ENCODE measurements at regions not wholly inside any gene's neighbourhood (a gene's known extent, or its start where the extent isn't known, plus 50 kb on each side); places are given as distances from the start of the nearest gene placed in this dataset.

DNA sequence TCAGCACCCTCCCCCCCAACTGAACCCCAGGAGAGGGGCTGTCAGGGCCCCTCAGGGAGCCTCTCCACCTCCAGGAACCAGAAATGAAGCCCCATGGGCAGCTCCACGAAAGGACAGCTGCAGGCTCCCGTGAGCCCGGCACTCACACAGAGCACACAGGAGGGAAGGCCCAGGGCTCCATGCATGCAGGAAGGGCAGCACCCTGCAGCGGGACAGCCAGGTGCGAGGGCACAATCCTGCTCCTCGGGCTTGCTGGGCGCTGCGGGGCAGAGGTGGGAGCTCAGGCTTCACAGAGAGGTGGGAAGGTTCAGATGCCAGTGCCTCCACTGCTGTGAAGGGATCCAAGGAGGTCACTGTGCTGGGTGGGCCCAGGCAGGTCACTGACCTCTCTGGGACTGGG is 90.0 kb downstream of the HMX1 start:
- no peaks in the 10 kb centered on the region for H3K36me3 ChIP-seq
- no peak overlapping the region for H3K27ac ChIP-seq
- no peak overlapping the region for H3K4me3 ChIP-seq (ENCODE audit: low read depth, low read length)
- DNase-seq: no peak
- no peaks in the 10 kb centered on the region for H3K9me3 ChIP-seq (ENCODE audit: severe bottlenecking)
- TF ChIP-seq, protein P1, sequence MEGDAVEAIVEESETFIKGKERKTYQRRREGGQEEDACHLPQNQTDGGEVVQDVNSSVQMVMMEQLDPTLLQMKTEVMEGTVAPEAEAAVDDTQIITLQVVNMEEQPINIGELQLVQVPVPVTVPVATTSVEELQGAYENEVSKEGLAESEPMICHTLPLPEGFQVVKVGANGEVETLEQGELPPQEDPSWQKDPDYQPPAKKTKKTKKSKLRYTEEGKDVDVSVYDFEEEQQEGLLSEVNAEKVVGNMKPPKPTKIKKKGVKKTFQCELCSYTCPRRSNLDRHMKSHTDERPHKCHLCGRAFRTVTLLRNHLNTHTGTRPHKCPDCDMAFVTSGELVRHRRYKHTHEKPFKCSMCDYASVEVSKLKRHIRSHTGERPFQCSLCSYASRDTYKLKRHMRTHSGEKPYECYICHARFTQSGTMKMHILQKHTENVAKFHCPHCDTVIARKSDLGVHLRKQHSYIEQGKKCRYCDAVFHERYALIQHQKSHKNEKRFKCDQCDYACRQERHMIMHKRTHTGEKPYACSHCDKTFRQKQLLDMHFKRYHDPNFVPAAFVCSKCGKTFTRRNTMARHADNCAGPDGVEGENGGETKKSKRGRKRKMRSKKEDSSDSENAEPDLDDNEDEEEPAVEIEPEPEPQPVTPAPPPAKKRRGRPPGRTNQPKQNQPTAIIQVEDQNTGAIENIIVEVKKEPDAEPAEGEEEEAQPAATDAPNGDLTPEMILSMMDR (IDR thresholded peaks at IDR 0.05; ENCODE audit: low read depth, low read length): no peak
- no peaks in the 10 kb centered on the region for H3K27me3 ChIP-seq (ENCODE audit: insufficient read depth, low read depth, severe bottlenecking)

DNA sequence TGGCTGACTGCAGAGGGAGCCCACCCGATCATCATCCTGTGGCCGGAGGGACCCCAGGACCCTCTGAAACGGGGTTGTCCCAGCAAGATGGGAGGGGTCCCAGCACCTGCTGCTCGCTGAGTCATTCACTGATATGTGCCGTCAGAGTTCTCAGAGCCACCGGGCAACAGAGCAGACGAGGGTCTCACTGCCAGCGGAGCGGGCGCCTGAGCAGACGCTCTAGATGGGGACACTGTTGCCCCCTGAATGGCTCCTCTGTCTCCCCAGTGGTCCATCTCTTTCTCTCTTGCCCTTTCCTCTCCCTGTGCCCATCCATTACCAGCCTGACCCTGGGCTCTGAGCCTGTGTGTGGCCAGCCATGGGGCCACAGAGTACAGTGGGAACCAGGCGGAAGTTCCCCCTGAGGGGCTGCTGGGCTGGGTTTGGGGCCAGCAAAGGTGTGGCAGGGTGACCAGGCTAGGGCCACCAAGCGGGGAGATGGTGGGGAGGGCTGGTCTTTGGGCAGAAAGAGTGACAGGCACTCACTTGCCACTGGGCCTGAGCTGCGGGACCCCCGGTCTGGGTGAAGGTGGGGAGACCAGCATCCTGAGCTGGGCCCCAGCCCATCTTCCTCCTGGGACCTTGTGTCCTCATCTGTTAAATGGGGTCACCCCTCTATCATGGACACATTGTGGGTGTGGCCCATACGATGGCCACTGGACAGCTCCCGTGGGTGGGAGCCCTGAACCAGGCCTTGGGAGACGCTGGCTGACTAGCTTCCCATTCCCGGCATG is 90.9 kb downstream of the HMX1 start:
- H3K27ac ChIP-seq: no peak overlapping the region
- DNase-seq: no peak
- no peaks in the 10 kb centered on the region for H3K9me3 ChIP-seq (ENCODE audit: severe bottlenecking)
- H3K36me3 ChIP-seq: no peaks in the 10 kb centered on the region
- no peaks in the 10 kb centered on the region for H3K27me3 ChIP-seq (ENCODE audit: insufficient read depth, low read depth, severe bottlenecking)
- no peak overlapping the region for H3K4me3 ChIP-seq (ENCODE audit: low read depth, low read length)
- TF ChIP-seq, protein P1 (IDR thresholded peaks at IDR 0.05; ENCODE audit: low read depth, low read length): no peak

DNA sequence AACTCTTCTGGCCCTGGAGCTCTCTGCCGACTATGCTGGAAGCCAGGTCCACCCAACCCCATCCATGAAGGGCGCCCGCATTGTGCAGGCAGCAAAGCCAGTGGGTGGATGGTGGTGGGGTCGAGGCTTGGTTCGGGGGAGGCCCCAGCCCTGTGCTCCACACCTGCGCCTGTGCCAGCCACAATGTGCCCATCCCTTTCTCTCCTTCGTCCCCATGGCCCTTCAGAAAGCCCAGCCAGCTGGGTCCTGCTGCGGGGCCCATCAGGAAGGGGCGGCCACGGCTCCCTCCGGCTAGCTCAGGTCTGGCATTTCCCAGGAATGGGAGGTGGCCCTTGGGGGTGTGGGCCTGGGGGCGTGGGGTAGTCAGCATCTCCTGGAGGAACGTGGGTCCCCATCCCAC is 91.6 kb downstream of the HMX1 start:
- Histone ChIP-seq H3K27ac (no peak overlapping the region), H3K4me3 (ENCODE audit: low read depth, low read length) (no peak overlapping the region), H3K36me3 (no peaks in the 10 kb centered on the region), H3K27me3 (ENCODE audit: insufficient read depth, low read depth, severe bottlenecking) (no peaks in the 10 kb centered on the region), H3K9me3 (ENCODE audit: severe bottlenecking) (no peaks in the 10 kb centered on the region)
- no peak for DNase-seq
- TF ChIP-seq, protein P1 (IDR thresholded peaks at IDR 0.05; ENCODE audit: low read depth, low read length): no peak

DNA sequence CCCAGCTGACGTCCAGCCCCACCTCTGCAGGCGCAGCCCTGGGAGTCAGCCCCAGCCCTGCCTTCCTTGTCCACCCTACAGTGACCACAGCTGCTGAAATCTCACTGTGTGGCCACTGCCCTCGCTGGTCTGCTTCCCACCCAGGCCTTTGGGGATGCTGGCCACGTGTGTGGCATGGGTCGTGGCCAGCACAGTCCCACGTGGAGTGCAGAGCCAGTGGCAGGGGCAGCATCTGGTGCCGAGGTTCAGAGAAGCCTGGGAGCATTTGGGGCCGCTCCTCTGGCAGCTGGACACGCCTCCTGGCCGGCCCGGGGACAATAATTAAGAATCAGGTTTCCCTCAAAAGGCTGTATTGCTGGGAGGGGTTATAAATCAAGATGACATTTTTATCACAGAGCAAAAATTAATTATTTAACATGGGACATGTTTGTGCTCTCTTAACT is 92.1 kb downstream of the HMX1 start:
- Histone ChIP-seq H3K36me3 (no peaks in the 10 kb centered on the region), H3K27me3 (ENCODE audit: insufficient read depth, low read depth, severe bottlenecking) (no peaks in the 10 kb centered on the region), H3K9me3 (ENCODE audit: severe bottlenecking) (no peaks in the 10 kb centered on the region), H3K27ac (no peak overlapping the region), H3K4me3 (ENCODE audit: low read depth, low read length) (no peak overlapping the region)
- DNase-seq: no peak
- TF ChIP-seq, protein P1 (IDR thresholded peaks at IDR 0.05; ENCODE audit: low read depth, low read length): no peak

DNA sequence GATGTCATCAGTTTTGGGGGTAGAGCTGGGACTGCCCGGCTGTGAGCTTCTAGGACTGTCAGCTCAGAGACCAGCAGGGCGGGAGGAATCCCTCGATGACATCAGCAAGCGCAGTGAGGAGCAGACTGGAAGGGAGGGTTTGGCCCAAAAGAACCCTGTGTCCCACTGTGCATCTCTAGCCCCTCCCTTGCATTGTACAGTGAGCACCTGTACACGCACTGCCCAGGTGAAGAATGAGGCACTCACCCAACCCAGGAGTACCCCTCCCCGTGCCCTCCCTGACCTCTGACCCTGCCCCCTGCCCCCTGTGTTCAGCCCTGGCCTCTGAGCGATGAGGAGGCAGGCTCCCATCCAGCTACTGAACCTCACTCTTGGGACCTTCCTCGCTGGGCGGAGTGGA is 92.9 kb downstream of the HMX1 start:
- TF ChIP-seq, protein P1 (IDR thresholded peaks at IDR 0.05; ENCODE audit: low read depth, low read length): no peak
- Histone ChIP-seq H3K9me3 (ENCODE audit: severe bottlenecking) (no peaks in the 10 kb centered on the region), H3K27ac (no peak overlapping the region), H3K36me3 (no peaks in the 10 kb centered on the region), H3K27me3 (ENCODE audit: insufficient read depth, low read depth, severe bottlenecking) (no peaks in the 10 kb centered on the region), H3K4me3 (ENCODE audit: low read depth, low read length) (no peak overlapping the region)
- no peak for DNase-seq

DNA sequence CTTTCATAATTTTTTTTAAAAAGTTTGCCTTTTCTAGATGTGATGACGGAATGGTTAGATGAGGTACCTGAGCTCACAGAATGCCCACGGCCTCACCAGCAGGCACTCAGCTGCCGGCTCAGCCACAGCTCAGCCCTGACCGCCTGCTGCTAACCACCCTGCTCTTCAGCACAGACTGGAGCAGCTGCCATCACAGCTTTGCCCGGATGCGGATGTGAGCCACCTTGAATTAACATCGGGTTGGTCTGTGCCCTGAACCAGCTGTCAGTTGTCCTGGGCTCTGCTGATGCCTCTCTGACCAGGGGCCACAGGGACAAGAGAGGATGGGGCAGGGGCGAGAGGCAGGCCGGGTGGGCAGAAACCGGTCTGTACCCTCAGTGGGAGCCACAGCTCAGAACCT is 93.3 kb downstream of the HMX1 start:
- Histone ChIP-seq H3K4me3 (ENCODE audit: low read depth, low read length) (no peak overlapping the region), H3K27ac (no peak overlapping the region), H3K27me3 (ENCODE audit: insufficient read depth, low read depth, severe bottlenecking) (no peaks in the 10 kb centered on the region), H3K36me3 (no peaks in the 10 kb centered on the region), H3K9me3 (ENCODE audit: severe bottlenecking) (no peaks in the 10 kb centered on the region)
- TF ChIP-seq, protein P1 (IDR thresholded peaks at IDR 0.05; ENCODE audit: low read depth, low read length): no peak
- no peak for DNase-seq

Data from WERI-Rb-1 (cell line).